Islet of Langerhans (tissue), 1 donor: ENCODE measurements at regions not wholly inside any gene's neighbourhood (a gene's known extent, or its start where the extent isn't known, plus 50 kb on each side); places are given as distances from the start of the nearest gene placed in this dataset.

Experiments
- FAIRE-seq: peaks from one replicate; lab custom pipeline; 2011; peaks lifted over from hg19 to GRCh38; lab: Jason Lieb, UNC

DNA sequence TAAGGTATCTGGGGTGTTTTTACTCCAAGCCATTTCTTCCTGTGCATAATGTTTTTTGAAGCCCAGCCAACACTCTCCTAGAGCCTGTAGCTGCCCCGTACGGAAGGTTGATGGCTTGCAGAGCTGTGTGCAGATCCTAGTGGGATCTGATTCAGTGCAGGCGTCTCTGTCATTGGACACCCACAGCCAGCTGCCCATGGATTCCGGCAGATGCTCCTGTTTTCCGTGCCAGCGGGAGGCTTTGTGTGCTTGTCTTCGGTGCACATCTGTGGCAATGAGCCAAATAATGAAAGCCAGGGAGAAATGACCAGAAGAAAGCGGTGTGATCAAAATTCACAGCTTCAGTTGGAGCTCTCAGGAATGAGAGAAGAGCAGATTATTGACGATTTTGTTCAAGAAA, 426.4 kb downstream of the TYW1 start:
- FAIRE-seq: no peak

DNA sequence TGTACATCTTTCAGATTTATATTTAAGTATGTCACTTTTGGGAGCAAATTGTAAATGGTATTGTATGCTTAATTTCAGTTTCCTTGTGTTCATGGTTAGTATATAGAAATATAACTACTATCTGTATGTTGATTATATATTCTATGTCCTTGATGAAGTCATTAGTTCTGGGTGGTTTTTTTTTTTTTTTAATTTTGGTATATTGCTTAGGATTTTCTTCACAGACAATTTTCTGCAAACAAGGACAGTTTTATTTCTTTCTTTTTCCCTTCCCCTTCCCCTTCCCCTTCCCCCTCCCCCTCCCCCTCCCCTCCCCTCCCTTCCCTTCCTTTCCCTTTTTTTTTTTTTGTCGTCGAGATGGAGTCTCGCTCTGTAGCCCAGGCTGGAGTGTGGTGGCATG, 430.0 kb downstream of the TYW1 start:
- FAIRE-seq: no peak

DNA sequence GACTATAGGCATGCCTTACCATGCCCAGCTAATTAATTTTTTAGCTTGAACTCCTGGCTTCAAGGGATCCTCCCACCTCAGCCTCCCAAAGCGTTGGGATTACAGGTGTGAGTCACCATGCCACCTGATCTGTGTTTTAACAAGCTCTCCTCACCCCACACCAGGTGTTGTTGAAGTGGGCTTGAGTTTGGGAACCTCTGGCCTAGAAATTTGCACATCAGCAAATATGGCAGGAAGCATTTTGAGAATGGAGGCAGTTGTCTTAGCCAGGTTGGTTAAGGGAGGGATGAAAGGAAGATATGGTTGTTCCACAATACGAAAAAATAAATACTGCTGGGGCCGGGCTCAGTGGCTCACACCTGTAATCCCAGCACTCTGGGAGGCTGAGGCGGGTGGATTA, 433.1 kb downstream of the TYW1 start:
- no peak for FAIRE-seq

DNA sequence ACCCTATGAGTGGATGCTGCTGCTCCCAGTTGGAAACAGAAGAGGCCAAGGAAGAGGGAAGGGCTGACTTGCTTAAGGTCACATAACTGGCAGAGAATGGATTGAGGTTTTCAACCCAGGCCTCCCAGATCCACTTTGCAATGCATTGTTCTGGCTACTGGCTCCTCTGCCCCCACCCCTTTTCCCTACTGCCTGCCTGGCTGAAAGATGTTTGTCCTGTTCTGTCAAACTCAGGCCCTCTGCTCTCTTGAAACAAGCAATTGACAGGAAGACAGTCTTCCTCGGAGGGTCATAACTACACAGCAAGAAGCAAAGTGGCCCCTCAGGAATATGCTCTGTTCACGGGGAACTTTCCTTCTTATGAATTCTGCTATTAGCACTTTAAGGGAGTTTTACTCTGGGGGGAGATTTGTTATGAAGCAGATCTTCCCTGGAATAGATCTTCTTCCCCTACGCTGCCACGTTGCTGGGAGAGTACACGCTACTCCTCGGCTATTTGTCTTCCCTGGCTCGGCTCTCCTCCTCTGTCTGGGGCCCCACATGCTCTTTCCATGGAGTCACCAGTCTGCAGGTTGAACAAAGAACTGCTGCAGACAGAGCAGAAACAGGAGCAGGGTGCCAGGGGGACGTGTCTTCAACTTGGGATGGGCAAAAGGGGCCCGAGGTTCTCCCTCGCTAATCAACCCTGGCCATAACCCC, 436.1 kb downstream of the TYW1 start:
- FAIRE-seq: no peak

DNA sequence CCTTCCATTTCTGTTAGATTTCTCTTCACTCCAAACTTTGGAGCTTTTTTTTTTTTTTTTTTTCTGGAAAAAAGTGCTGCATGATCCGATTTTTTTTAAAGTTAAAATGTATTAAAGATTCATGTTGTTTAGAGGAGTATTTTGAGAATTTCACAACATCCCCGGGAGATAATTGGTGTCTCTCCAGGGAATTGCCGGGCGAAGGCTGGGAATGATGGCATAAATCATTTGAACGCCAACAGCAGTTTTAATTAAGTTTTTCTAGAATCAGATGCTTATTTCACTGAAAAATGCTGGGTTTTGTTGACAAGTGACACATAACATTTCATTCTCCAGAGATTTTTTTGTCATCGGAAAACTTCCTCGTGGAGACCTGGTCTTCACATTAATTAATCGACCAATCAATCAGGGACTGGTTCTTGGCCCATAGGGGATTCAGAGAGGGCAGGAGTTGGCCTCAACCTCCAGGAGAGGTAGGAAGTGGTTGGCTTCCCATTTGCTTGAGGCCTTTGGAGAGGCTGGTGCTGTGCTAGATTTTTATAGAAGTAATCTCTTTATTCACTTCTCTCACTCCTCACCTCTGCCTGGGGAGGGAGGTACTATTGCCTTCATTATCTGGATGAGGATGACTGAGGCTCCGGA, 439.4 kb downstream of the TYW1 start:
- FAIRE-seq: no peak

DNA sequence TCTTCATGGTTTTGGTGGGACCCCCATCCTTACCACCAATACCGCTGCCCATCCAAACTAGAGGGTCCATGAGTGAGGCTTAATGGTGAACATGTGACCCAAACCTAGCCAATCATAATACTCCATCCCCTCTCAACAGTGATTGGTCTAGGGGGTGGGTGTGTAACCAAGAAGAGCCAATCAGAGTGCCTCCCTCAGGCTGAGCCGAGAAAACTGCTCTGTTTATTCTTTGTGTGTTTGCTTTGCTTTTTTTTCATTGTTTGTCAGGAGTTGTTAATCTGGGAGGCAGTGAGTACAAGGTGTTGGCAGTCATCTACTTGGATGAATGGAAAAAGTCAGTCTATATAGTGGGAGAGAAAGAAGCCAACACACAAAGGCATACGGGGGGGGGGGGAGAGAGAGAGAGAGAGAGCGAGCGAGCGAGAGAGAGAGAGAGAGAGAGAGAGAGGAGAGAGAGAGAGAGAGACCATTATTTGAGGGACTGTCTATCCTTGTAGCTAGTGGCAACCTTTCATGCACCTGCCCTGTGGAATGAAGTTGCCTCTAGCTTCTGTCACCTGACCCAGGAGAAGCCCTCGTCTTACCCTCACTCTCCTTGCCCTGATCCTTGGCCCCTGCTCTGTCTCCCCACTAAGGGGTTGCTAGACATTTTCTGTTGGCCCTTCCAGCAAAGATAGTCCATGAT, 441.7 kb downstream of the TYW1 start:
- no peak for FAIRE-seq

DNA sequence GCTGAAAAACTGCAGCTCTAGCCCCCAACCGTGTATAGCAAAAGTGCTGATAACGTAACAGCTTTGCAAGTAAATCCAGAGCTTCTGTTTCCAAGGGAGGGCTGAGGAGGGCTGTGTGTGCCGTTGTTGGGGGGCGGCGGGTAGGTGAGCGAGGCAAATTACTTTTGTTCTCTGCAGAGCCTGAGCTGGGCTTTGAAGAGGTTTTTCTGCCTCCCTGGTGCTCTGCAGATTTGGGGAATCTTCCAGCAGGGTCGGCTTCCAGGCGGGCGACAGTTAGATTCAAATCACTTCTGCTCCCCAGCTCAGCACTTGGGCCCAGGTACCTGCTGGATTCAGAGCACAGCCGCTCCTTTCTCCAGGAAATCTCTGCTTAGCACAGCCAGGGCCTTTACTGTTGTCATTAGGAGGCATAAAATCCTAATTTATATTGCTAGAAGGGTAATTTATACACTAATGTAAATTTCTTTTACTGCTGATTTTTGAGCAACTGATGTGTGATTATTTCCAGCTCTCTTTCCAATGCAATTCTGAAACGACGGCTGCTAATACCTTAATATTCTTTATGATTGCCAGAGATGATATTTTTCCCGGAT, 442.4 kb downstream of the TYW1 start:
- FAIRE-seq: no peak

DNA sequence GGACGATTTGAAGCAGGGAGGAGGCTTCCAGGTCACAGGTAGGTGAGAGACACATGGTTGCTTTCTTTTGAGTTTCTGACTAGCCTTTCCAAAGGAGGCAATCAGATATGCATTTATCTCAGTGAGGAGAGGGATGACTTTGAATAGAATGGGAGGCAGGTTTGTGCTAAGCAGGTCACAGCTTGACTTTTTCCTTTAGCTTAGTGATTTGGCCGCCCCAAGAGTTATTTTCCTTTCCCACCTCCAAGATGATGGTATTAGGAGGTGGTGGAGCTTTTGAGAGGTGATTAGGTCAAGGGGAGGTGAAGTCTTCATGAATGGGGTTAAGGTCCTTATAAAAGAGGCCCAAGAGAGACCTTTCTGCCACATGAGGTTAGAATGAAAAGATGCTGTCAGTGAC, 443.7 kb downstream of the TYW1 start:
- no peak for FAIRE-seq

DNA sequence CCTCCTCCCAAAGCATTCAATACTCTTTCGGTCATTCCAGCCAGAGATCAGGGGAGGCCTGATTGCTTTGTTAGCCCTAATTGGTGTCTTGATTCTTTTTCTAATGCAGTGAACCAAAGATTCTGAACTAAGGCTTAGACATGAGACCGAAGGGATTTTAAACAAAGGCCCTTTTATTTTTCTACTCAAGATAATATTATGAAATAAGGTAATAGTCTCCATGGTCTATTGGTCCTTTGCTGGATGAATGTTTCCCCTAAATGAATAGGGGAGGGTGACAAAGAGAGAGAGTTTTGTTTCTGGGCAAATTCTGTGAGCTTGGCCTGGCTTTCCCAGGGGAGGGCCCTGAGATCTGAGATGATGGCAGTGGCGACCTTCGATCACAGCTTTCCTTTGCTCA, 449.1 kb downstream of the TYW1 start:
- FAIRE-seq: no peak

DNA sequence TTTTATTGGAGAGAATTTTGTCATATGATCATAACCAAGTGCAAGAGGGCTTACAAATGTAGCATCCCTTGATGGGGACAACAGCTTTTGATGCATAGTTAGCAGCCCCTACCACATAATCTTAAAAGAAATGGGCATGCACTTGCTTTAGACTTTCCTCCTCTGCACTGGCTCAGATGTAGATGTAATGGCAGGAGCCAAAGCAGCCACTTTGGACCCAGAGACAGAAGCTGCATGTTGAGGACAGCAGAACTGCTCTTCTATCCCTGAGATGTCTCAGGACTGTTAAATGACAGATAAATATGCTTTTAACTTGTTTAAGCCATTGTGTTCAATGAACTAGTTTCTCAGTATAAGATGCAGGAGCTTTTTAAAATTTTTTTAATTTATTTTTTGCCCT, 450.7 kb downstream of the TYW1 start:
- no peak for FAIRE-seq

DNA sequence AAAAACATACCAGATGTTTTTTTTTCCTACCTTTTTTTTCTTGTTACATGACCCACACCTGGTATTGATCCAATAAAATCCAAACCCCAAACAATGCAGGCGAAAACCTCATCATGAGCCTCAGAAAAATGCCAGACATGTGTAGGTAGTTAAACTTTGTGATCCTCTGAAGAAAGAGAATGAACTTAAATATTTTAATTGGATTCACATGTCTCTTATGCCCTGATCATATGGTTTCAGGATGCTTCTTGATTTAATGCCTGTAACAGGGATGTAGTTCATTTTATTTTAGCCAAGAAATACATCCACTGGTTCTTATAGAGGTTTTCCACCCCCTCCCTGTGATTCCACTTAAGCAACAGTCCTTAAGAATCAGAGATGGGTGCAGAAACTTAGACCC, 451.6 kb downstream of the TYW1 start:
- no peak for FAIRE-seq

DNA sequence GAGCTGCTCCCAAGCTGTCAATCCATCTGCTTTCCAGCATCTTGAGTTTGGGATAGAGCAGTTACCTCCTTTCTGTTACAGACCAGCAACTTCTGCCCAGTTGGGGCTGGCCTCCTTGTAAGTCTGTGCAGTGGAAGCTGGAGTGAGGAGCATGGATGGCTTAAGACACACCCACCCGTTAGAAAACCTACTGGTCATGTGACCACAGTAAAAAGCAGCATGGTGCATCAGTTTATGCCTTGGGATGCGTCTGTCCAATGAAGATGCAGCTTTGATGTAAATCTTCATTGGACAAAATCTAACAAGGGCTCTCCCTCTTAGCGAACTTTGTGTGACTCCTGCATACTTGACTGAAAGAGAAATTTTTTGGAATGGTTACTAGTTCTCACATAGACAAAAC, 453.5 kb downstream of the TYW1 start:
- no peak for FAIRE-seq

DNA sequence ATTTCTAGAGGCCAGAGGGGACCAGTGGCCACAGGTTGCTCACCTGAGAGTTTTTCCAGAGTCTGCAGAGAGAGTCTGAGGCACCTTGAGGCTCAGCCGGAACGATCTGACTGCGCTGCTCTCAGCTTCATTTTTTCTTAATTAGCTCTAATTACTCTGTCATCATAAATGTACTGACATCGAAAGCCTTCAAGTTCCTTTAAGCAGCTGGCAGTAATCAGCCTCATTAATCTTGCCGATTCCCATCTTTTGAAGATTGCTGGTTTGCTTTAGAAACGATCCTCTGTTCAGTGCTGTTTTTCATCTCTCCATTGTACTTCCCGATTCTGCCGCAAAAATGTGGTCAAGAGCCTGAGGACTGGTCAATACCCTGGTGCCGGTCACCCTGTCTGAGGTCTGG, 454.7 kb downstream of the TYW1 start:
- FAIRE-seq: no peak

DNA sequence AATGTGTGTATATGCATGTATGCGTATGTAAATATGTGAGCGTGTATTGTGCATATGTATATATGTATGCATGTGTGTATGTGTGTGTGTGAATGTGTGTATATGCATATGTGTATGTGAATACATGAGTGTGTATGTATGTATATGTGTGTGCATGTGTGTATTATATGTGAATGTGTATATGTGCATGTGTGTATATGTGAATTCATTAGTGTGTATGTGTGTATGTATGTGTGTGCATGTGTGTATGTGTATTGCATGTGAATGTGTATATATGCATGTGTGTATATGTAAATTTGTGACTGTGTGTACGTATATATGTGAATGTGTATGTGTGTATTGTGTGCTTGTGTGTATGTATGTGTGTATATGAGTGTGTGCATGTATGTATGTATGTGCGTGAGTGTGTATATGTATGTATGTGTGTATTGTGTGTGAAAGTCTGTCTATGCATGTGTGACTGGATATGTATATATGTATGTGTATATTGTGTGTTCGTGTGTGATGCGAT, 455.9 kb downstream of the TYW1 start:
- no peak for FAIRE-seq

DNA sequence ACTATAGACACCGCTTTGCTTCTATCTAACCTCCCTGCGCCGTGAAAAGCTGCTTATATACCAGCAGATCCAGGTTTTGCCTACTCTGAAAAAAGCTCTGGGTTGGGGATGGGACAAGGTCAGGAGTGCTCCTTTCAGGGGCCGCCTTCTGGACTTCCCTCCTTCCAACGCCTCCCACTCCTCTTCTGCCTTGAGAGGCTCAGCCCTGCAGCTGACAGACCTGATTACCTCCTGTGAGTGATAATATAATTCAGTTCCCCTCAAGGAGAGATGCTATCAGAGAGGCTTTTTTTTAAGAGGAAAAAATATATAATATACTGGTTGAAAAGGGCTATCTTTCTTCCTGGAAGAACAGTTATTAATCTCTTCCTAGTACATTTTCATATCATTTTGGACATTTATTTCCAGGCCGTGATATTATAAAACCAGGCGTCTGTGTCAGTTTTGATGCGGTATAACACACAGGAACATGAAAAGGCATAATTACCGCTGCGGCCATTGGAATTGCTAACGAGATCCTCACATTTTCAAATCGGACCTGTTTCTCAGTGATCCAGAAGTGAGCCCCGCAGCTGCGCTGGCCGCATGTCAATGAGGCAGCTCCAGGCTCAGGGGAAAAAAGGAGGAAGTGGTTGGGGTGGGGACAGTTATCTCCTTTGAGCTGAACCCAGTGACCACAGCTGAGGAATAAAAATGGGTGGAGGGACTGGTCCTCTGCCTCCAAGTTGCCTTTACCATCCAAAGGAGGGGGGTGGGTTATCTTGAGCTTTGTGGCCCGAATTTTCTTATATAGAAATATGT, 457.1 kb downstream of the TYW1 start:
- no peak for FAIRE-seq

DNA sequence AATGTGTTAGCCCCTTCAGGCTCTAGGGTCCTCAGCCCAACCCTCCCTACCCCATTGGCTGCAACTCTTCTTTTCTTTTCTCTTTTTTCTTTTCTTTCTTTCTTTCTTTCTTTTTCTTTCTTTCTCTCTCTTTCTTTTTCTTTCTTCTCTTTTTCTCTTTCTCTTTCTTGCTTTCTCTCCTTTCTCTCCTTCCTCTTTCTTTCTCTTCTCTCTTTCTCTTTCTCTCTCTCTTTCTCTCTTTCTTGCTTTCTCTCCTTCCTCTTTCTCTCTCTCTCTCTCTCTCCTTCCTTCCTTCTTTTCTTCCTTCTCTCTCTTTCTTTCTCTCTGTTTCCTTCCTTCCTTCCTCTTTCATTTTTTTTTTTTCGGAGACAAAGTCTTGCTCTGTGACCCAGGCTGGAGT, 458.9 kb downstream of the TYW1 start:
- no peak for FAIRE-seq

DNA sequence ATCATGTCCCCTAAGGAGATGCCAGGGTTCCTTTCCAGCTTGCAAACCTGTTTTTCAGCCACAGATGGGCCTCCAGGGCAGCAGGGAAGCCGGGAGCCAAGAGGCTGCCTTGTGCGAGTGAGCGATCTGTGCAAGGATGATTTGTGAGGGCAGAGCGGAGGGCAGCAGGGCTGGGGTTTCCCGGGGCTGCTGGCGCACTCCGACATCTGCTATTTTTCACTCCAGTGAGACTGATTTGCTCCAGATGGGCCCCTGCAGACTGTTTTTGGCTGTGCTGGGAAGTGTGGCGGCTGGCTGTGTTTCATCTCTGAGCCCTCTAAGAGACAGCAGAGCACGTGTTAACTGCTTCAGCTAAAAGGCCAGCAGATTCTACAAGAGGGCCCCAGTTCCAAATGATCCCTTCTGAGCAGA, 466.2 kb downstream of the TYW1 start:
- no peak for FAIRE-seq

DNA sequence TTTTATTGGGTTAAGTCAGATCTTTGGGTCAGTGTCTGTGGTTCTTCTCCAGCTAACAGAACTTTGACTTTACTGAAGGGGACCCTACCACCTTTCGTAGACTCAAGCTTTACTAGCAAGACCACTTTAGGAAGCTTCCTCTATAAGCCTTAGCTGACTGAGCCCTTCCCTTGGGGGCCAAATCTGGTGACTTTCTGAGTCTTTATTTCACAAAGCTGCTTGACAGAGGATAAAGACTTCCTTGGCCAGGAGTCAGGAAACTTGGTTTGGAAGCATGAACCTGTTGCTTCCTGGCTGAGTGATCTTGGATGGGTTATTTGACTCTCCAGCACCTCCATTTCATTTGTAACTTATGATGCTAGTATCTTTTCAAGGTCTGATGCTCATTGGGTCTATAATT, 466.7 kb downstream of the TYW1 start:
- no peak for FAIRE-seq

DNA sequence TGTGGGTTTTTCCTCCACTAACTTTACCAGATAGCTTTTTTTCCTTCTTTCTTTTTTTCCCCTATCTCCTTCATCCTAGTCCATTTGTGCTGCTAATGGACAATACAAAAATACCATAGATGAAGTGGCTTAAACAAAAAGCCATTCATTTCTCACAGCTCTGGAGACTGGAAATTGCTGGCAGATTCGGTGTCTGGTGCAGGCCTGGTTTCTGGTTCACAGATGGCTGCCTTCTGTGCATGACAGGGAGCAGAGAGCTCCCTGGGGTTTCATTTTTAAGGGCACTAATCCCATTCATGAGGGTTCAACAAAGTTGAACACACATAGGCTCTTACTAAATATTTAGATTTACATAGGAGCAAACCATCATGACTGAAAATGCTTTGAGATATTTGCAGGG, 467.4 kb downstream of the TYW1 start:
- FAIRE-seq: no peak

DNA sequence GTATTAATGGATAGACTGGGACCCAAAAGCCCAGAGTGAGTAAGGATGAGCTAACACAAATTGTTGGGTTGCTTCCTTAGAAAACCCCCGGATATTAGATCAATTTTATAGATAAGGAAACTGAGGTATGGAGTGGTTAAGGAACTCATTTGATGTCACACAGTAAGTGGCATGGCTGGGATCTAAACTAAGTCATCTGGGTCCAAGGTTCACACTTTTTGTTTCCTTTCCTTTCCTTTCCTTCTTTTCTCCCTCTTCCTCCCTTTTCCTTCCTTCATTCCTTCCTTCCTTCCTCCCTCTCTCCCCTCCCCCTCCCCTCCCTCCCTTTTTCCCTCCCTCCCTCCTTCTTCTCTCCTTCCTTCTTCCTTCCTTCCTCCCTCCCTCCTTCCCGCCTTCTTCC, 469.5 kb downstream of the TYW1 start:
- FAIRE-seq: no peak

DNA sequence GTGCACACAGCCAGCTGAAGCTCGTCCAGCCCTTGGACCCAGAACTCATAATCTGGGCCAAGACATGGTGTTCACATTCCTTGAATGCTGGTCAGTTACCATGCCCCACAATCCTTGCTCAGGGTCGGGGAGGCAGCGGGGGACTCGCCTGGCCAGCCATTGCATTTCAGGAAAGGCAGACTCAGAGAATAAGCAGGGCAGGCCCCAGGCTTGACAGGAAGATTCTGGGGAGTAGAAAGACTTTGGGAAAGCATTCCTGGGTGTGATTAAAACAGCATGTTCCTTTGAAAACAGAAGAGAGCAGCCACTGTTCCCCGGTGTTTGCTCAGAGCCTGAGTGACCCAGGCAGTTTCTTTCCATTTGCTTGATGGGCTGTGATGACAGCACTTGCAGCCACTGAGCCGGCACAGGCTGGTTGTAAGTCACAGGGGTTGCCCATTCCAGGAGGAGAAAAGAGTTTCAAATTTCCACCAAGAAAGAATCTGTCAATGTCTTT, 473.7 kb downstream of the TYW1 start:
- FAIRE-seq: no peak

DNA sequence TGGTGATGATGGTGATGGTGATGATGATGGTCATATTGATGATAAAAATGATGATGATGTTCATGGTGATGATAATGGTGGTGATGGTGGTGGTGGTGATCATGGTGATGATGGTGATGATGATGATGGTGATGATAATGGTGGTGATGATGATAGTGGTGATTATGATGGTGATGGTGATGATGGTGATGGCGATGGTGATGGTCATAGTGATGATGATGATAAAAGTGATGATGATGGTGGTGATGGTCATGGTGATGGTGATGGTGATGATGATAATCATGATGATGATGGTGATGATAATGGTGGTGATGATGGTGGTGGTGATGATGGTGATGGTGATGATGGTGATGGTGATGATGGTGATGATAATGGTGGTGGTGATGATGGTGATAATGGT, 478.7 kb downstream of the TYW1 start:
- no peak for FAIRE-seq
